IMR-90 (cell line): ENCODE measurements at regions not wholly inside any gene's neighbourhood (a gene's known extent, or its start where the extent isn't known, plus 50 kb on each side); places are given as distances from the start of the nearest gene placed in this dataset.
A peak's percentile ranks its signal among the peaks of the same experiment; 100 is the strongest.

Source experiments
- ATAC-seq: fragments of 200-7000 bp; cut with Tn5 transposase; 2 replicates; pipeline ENCODE4 v1.9.1; 2020; ENCODE audit warnings: low read depth, mild to moderate bottlenecking, moderate library complexity
- BruUV-seq: library from RNA; stranded (reverse); fragments of 400-500 nt; replicated peaks from 2 replicates; lab custom pipeline; 2021; lab: Mats Ljungman, UMichigan
- CTCF ChIA-PET: fragments of 300-600 bp; formaldehyde crosslinking; extraction: SDS; loops from one replicate; lab custom pipeline; 2021; ENCODE audit warnings: antibody characterized with exemption; lab: Yijun Ruan, JAX
- POLR2A ChIA-PET: fragments of 300-600 bp; sonication (Branson Sonifier 250); formaldehyde crosslinking; loops from one replicate; lab custom pipeline; 2022; ENCODE audit warnings: antibody characterized with exemption; ENCODE audit not compliant: unreplicated experiment; lab: Charles Lee
- DNase-seq: peaks from one replicate; pipeline ENCODE4 v3.0.0; 2013
- H2AFZ ChIP-seq: replicated peaks from 2 replicates; pipeline ENCODE3; 2013; ENCODE audit warnings: low read length, mild to moderate bottlenecking; ENCODE audit not compliant: poor library complexity
- H2AK5ac ChIP-seq: 2 replicates; pipeline ENCODE4 v1.6.1; 2013; ENCODE audit warnings: low read depth, low read length, inconsistent platforms
- H2AK9ac ChIP-seq: replicated peaks from 2 replicates; pipeline ENCODE3; 2013; ENCODE audit warnings: mild to moderate bottlenecking, low read depth, low read length, moderate library complexity; ENCODE audit not compliant: poor library complexity
- H2BK120ac ChIP-seq: 2 replicates; pipeline ENCODE4 v1.6.1; 2013; ENCODE audit warnings: low read depth, low read length, inconsistent platforms
- H2BK15ac ChIP-seq: 3 replicates; pipeline ENCODE4 v1.6.1; 2013; ENCODE audit warnings: low read depth, low read length, inconsistent platforms
- H2BK20ac ChIP-seq: 2 replicates; pipeline ENCODE4 v1.6.1; 2013; ENCODE audit warnings: low read depth, mild to moderate bottlenecking, inconsistent platforms, low read length, moderate library complexity
- H2BK5ac ChIP-seq: 2 replicates; pipeline ENCODE4 v1.6.1; 2013; ENCODE audit warnings: mild to moderate bottlenecking, low read depth, low read length, inconsistent platforms; ENCODE audit not compliant: poor library complexity, severe bottlenecking
- H3K14ac ChIP-seq: replicated peaks from 2 replicates; pipeline ENCODE4 v1.6.1; 2013; ENCODE audit warnings: low read depth, low read length, inconsistent platforms
- H3K18ac ChIP-seq: 2 replicates; pipeline ENCODE4 v1.6.1; 2013; ENCODE audit warnings: low read depth, low read length, control low read depth
- H3K23ac ChIP-seq: 2 replicates; pipeline ENCODE4 v1.6.1; 2013; ENCODE audit warnings: low read depth, low read length, inconsistent platforms
- H3K27ac ChIP-seq: 2 replicates; pipeline ENCODE4 v1.5.1; 2013; ENCODE audit warnings: mild to moderate bottlenecking, control low read depth, low read length; ENCODE audit not compliant: insufficient read depth
- H3K27me3 ChIP-seq: 2 replicates; pipeline ENCODE4 v1.6.1; 2013; ENCODE audit warnings: low read length; ENCODE audit not compliant: control insufficient read depth, insufficient read depth
- H3K36me3 ChIP-seq: 2 replicates; pipeline ENCODE4 v1.6.1; 2013; ENCODE audit warnings: low read length, mixed read lengths; ENCODE audit not compliant: control insufficient read depth, insufficient read depth
- H3K4ac ChIP-seq: 2 replicates; pipeline ENCODE4 v1.6.1; 2013; ENCODE audit warnings: low read depth, low read length, inconsistent platforms
- H3K4me1 ChIP-seq: 2 replicates; pipeline ENCODE4 v1.6.1; 2013; ENCODE audit warnings: low read length, mixed read lengths; ENCODE audit not compliant: control insufficient read depth, insufficient read depth
- H3K4me2 ChIP-seq: 2 replicates; pipeline ENCODE4 v1.6.1; 2013; ENCODE audit warnings: low read depth, mild to moderate bottlenecking, control low read depth, low read length, moderate library complexity
- H3K4me3 ChIP-seq: 2 replicates; pipeline ENCODE4 v1.5.1; 2013; ENCODE audit warnings: low read depth, mild to moderate bottlenecking, control low read depth, low read length, moderate library complexity; ENCODE audit not compliant: insufficient read depth
- H3K56ac ChIP-seq: 2 replicates; pipeline ENCODE4 v1.6.1; 2013; ENCODE audit warnings: low read length, inconsistent platforms; ENCODE audit not compliant: insufficient read depth; ENCODE audit errors: extremely low read depth
- H3K79me1 ChIP-seq, 2 experiments: 2 replicates each; pipeline ENCODE4 v1.6.1; 2013; ENCODE audit warnings: low read length in 2 of 2, inconsistent platforms in 1 of 2, low read depth in 1 of 2
- H3K9ac ChIP-seq: 2 replicates; pipeline ENCODE4 v1.6.1; 2013; ENCODE audit warnings: low read depth, low read length, control low read depth
- H3K9me1 ChIP-seq: 2 replicates; pipeline ENCODE4 v1.6.1; 2013; ENCODE audit warnings: low read length, inconsistent platforms; ENCODE audit not compliant: insufficient read depth
- H3K9me3 ChIP-seq: 2 replicates; pipeline ENCODE4 v1.6.1; 2013; ENCODE audit warnings: low read length; ENCODE audit not compliant: control insufficient read depth, insufficient read depth
- H4K20me1 ChIP-seq: 2 replicates; pipeline ENCODE4 v1.6.1; 2013; ENCODE audit warnings: low read length, inconsistent platforms; ENCODE audit not compliant: insufficient read depth
- H4K5ac ChIP-seq: 2 replicates; pipeline ENCODE4 v1.6.1; 2013; ENCODE audit warnings: mild to moderate bottlenecking, low read depth, low read length, control low read depth
- H4K8ac ChIP-seq, 2 experiments: 2 replicates each; pipeline ENCODE4 v1.6.1; 2013; ENCODE audit warnings: low read depth in 2 of 2, low read length in 2 of 2, control low read depth in 1 of 2, inconsistent platforms in 1 of 2
- H4K91ac ChIP-seq: 2 replicates; pipeline ENCODE4 v1.6.1; 2013; ENCODE audit warnings: low read depth, low read length, inconsistent platforms; ENCODE audit not compliant: insufficient read depth
- BHLHE40 ChIP-seq: fragments of 150-350 bp; IDR thresholded peaks from 2 replicates; pipeline ENCODE4 v1.6.1; 2016; ENCODE audit warnings: mild to moderate bottlenecking, low read depth, low read length
- CEBPB ChIP-seq: IDR thresholded peaks from 2 replicates; pipeline ENCODE4 v1.6.1; 2012; ENCODE audit warnings: low read depth, low read length, improper control_type of control experiment
- CHD1 ChIP-seq: IDR thresholded peaks from 2 replicates; pipeline ENCODE4 v1.6.1; 2012; ENCODE audit warnings: low read depth, low read length, improper control_type of control experiment
- FOS ChIP-seq: fragments of 150-350 bp; IDR thresholded peaks from 2 replicates; pipeline ENCODE4 v1.6.1; 2016; ENCODE audit warnings: low read depth, low read length
- MAFK ChIP-seq: IDR thresholded peaks from 2 replicates; pipeline ENCODE4 v1.6.1; 2012; ENCODE audit warnings: low read depth, low read length, improper control_type of control experiment
- NFE2L2 ChIP-seq: fragments of 150-350 bp; IDR thresholded peaks from 2 replicates; pipeline ENCODE4 v1.6.1; 2016; ENCODE audit warnings: low read depth, mild to moderate bottlenecking, low read length
- POLR2A ChIP-seq: IDR thresholded peaks from 2 replicates; pipeline ENCODE4 v1.6.1; 2012; ENCODE audit warnings: mild to moderate bottlenecking, low read depth, low read length
- RCOR1 ChIP-seq: IDR thresholded peaks from 2 replicates; pipeline ENCODE4 v1.6.1; 2012; ENCODE audit warnings: mild to moderate bottlenecking, low read length, improper control_type of control experiment; ENCODE audit not compliant: insufficient replicate concordance
- RFX5 ChIP-seq: IDR thresholded peaks from 2 replicates; pipeline ENCODE4 v1.8.0; 2012; ENCODE audit warnings: low read depth, mild to moderate bottlenecking, low read length, moderate library complexity
- SMC3 ChIP-seq: fragments of 150-350 bp; IDR thresholded peaks from 2 replicates; pipeline ENCODE4 v1.6.1; 2016; ENCODE audit warnings: low read depth, mild to moderate bottlenecking, antibody characterized with exemption, low read length, moderate library complexity
- dilution Hi-C: fragments of 300-500 bp; cut with HindIII; formaldehyde crosslinking; loops from one replicate; pipeline ENCODE4 v1.14.3; 2018; ENCODE audit warnings: low sequenced_read_pairs; ENCODE audit not compliant: unreplicated experiment
- in situ Hi-C: fragments of 300-500 bp; cut with MboI; formaldehyde crosslinking; loops from 3 replicates; pipeline ENCODE4 v1.14.3; 2019; ENCODE audit warnings: low sequenced_read_pairs, inconsistent platforms, mixed read lengths
- intact Hi-C: fragments of 100-400 bp; cut with micrococcal nuclease; formaldehyde crosslinking; loops from 2 replicates; pipeline ENCODE4 v1.10.0; 2022
- TF ChIP-seq, protein P1 (sequence below): fragments of 150-350 bp; IDR thresholded peaks from 2 replicates; pipeline ENCODE4 v1.6.1; 2017; ENCODE audit warnings: mild to moderate bottlenecking, antibody characterized with exemption, low read length, low read depth
- TF ChIP-seq, protein P2 (sequence below): conservative IDR thresholded peaks from 2 replicates; pipeline ENCODE4 v1.5.1; 2012; ENCODE audit warnings: mild to moderate bottlenecking, low read depth, low read length, improper control_type of control experiment

DNA sequence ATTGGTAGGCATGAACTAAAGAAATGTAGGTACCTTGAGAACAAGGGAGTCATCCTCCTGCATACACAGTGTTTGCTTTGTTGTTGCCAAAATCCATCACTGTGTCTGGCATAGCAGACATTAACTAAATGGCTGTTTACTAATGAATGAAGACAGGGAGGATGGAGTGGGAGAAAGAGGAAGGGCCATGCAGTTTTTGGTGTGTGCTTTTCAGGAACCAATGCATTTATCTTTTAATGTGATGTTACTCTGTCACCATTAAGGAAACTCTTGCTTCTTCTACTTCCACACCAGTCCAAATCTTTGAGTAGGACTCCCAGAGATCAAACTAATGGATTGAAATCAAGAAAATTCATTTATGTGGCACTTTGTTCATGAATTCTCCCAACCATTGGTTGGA, 55.6 kb upstream of the DUSP10 start:
- Histone ChIP-seq H2BK120ac (0 out of 2 replicates have a peak overlapping the region, but pooled peaks have one; percentile 18), H2AK9ac (no peak overlapping the region), H4K20me1 (no peaks in the 10 kb centered on the region), H4K8ac (no peak overlapping the region), H2AFZ (no peak overlapping the region), H4K5ac (no peak overlapping the region), H3K9ac (no peak overlapping the region), H2BK20ac (no peak overlapping the region), H3K4me1 (peaks cover 21% of the 10 kb centered on the region), H3K27me3 (no peaks in the 10 kb centered on the region), H3K9me3 (no peaks in the 10 kb centered on the region), H3K18ac (no peak overlapping the region), H3K79me1 (no peaks in the 10 kb centered on the region), H3K9me1 (peaks cover 6% of the 10 kb centered on the region; the same call in 1 of the 2 replicates), H3K4me3 (no peak overlapping the region), H3K27ac (no peak overlapping the region), H2BK5ac (no peak overlapping the region), H2BK15ac (no peak overlapping the region), H3K56ac (no peak overlapping the region), H3K4ac (no peak overlapping the region), H3K4me2 (no peak overlapping the region), H3K23ac (no peak overlapping the region), H3K36me3 (no peaks in the 10 kb centered on the region), H4K91ac (no peak overlapping the region), H2AK5ac (0 out of 2 replicates have a peak overlapping the region, but pooled peaks have one; percentile 36), H3K14ac (no peak overlapping the region)
- in situ Hi-C loops (no loop called here), dilution Hi-C loops (no loop called here), intact Hi-C loops (no loop called here)
- CTCF ChIA-PET, result no interaction called here
- ATAC-seq (no peak), DNase-seq (no peak)
- TF ChIP-seq NFE2L2 (no peak), SMC3 (no peak), MAFK (no peak), BHLHE40 (no peak), FOS (no peak), RCOR1 (no peak), CEBPB (no peak), RFX5 (no peak), POLR2A (no peak), CHD1 (no peak)
- TF ChIP-seq, protein P1, sequence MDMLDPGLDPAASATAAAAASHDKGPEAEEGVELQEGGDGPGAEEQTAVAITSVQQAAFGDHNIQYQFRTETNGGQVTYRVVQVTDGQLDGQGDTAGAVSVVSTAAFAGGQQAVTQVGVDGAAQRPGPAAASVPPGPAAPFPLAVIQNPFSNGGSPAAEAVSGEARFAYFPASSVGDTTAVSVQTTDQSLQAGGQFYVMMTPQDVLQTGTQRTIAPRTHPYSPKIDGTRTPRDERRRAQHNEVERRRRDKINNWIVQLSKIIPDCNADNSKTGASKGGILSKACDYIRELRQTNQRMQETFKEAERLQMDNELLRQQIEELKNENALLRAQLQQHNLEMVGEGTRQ, result no peak
- TF ChIP-seq, protein P2, sequence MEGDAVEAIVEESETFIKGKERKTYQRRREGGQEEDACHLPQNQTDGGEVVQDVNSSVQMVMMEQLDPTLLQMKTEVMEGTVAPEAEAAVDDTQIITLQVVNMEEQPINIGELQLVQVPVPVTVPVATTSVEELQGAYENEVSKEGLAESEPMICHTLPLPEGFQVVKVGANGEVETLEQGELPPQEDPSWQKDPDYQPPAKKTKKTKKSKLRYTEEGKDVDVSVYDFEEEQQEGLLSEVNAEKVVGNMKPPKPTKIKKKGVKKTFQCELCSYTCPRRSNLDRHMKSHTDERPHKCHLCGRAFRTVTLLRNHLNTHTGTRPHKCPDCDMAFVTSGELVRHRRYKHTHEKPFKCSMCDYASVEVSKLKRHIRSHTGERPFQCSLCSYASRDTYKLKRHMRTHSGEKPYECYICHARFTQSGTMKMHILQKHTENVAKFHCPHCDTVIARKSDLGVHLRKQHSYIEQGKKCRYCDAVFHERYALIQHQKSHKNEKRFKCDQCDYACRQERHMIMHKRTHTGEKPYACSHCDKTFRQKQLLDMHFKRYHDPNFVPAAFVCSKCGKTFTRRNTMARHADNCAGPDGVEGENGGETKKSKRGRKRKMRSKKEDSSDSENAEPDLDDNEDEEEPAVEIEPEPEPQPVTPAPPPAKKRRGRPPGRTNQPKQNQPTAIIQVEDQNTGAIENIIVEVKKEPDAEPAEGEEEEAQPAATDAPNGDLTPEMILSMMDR, result no peak
- no TSS peak for BruUV-seq
- POLR2A ChIA-PET, result no interaction called here
